ENCODE measurements at regions not wholly inside any gene's neighbourhood (a gene's known extent, or its start where the extent isn't known, plus 50 kb on each side); places are given as distances from the start of the nearest gene placed in this dataset.
A peak's percentile ranks its signal among the peaks of the same experiment; 100 is the strongest.

DNA sequence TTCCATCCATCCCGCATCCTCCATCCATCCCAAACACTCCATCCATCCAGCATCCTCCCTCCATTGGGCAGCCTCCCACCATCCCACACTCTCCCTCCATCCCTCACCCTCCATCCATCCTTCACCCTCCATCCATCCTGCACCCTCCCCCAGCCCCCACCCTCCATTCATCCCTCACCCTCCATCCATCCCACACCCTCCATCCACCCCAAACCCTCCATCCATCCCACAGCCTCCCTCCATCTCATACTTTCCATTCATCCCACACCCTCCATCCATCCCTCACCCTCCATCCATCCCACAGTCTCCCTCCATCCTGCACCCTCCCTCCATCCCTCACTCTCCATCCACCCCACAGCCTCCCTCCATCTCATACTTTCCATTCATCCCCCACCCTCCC is 60.4 kb downstream of the FOXI2 start:
- no peak for DNase-seq

DNA sequence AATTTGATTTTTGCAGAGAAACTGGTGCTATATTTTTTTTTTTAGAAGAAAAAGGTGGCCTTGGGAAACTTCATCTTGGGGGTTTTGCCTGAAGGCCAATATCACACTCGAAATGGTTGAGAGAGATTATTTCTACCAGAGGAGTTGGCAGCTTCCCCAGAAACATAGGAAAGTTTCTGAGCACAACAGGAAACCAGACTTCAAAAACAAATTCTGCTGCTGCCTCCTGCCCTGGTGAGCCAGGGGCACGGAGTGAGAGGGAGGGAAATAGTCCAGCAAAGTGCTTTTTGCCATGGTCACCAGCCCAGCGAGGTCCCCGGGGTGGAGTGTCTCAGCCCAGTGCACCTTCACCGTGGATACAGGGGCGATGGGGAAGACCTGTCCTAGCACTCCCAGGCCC is 61.1 kb downstream of the FOXI2 start:
- no peak for DNase-seq

DNA sequence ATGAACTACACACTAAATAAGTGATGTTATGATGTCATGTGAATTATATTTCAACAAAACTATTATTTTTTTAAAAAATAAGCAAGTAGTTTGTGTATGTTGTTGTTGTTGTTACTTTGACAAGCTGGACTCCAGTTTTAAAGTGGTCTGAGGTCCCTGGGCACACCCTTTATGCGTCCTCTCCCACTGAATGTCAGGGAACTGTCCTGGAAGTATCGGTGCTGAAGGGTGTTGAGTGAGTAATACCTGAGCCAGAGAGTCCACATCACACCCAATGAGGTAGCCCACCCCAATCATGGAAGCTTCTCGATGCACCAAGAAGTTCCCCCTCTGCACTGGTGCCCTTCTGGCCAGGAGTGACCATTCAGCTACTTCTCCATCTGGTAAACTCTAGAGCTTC is 64.3 kb downstream of the FOXI2 start:
- no peak for DNase-seq

DNA sequence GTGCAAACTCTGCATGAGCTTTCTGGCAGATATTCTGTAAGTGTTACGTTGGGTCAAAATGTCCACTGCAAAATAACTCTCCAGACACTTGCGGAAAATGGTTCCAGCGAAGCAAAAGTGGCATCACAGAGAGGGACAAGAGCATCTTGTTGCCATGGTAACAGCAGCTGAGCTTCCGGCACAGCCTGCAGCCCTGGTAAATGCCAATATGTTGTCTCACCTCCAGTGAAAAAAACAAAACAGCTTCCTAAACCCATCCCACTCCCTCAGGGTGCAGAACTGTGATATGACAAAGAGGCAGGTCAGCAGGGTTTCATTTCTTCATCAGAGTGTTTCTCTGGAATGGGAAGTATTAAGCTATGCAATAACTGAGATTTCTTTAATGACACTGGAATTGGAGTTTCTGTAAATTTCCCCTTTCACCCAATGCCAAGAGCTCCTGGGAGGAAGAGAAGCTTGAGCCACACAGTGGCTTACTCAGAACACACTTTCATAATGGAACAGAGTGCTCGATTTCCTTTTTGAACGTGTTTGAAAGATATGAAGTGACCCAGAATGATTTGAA is 65.6 kb downstream of the FOXI2 start:
- peak; percentile 53 for DNase-seq

DNA sequence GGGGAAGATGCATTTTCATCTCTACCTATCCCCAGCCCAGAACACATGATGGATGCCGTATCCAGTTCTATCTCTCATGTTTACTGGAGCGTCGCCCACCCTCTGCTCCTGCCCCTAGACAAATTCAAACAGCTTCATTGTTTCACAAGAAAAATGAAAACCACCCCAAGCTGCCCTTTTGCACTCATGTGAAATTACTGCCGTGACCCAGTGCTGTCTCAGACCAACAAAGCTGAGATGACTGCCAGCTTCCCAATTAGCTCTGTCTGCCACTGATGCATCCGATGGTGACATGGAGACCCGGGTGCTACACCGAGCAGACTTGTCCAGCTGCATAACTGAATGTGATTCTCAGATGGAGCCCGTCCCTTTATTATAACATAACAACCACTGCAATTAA is 67.7 kb downstream of the FOXI2 start:
- peak; percentile 57 for DNase-seq

DNA sequence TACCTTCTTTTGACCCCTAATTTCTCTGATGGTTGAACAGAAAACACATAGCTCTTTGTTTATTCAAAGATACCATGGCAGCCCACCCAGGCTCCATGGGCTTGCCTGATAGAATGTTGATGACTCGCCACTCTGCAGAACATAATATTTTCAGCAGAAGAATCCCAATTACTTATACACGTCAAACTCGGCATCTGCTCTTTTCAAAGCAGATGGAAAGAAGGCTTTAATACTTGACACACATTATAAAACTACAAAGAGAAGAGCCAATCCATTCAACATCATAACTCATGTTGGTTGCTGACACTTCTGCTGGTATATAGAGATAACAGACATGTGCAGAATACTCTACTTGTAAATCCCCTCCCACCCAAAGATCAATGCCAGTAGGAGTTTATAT is 69.0 kb downstream of the FOXI2 start:
- no peak for DNase-seq

DNA sequence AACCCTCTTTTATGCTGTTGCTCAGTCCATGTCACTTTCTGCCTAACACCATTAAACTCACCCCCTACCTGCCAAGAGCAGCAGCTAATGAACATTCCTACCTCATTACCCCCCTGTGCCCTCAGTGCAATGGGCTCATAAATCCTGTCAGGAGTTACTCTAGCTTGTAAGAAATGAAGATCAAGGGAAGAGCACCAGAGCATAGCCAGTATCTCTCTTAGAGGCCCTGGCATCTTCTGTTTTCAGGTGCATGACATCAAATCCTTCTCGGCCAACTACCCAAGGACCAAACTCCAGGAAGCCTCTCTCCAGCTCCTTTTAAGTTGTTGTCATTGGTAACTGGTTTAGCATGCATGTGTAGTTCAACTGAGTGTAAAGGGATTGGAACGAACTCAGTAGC is 75.1 kb downstream of the FOXI2 start:
- DNase-seq, result no peak

DNA sequence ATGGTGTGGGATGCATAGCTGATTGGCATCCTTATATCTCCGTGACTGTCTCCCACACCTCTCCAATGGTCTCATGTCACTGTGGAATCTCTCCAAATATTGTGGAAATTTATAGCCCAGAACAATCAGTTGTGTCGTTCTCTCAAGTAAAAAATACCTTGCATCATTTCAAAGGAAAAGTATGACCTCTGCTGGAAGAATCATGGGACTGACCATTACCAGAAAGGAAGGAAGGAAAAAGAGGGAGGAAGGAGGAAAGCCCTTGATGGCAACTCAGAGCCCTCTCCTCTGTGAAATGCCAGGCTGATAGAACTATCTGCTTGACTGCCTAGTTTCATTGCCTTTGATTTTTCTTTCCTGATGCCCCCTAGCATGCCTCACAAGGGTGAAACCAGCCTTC is 76.3 kb downstream of the FOXI2 start:
- no peak for DNase-seq

DNA sequence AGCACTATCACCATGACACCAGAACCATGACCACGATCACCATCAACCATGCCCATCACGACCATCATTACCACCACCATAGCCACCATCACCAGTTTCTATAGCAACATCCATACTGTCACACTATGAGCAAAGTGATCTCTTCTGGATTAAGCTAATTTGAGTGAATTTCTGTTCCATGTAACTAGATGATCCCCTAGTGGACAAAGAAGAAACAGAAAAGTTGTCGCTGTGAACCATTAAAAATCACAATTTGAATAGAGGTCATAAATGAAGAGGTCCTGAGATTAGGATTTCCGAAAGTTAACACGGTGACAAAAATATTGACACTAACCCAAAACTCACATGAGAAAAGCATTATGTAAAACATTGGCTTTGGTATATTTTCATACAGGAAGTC is 77.6 kb downstream of the CLRN3 start:
- no peak for DNase-seq

DNA sequence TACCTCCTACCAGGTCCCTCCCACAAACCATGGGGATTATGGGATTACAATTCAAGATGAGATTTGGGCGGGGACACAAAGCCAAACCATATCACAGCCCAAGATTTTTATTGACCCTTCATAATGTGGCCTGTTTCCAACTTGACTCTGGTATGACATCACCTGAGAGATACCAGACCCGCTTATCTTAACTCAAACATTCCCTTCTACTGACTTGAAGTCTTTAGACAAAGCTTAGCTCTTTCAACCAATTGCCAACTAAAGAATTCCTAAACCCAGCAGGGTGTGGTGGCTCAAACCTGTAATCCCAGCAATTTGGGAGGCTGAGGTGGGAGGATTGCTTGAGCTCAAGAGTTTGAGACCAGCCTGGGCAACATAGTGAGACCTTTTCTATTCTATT is 67.9 kb downstream of the CLRN3 start:
- no peak for DNase-seq

DNA sequence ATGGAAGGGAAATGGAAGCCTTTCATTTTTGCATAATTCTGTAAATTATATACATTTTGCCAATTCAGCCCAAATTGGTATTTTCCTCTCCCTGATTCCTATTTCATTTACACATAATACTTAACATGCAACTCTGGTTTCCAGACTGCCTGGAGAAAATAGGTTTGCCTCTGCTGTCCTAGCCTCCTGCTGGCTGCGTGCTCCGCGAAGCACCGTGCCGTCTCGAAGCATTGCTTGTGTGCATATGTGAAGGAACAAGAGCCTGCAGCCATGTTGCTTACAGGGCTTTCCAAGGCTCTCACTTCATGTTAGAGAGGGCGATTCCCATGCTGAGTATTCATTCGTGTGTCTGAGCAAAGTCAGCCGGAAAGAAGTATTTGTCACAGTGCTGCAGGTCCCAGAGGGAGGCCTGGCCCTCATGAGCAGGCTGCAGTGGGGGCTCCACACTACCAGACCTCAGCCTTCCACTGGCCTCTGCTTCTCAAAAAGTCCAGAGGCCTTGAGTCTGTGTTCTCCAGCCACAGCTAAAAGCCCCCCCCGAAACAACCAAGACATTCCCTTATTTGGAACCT is 66.5 kb downstream of the CLRN3 start:
- peak; percentile 56 for DNase-seq

DNA sequence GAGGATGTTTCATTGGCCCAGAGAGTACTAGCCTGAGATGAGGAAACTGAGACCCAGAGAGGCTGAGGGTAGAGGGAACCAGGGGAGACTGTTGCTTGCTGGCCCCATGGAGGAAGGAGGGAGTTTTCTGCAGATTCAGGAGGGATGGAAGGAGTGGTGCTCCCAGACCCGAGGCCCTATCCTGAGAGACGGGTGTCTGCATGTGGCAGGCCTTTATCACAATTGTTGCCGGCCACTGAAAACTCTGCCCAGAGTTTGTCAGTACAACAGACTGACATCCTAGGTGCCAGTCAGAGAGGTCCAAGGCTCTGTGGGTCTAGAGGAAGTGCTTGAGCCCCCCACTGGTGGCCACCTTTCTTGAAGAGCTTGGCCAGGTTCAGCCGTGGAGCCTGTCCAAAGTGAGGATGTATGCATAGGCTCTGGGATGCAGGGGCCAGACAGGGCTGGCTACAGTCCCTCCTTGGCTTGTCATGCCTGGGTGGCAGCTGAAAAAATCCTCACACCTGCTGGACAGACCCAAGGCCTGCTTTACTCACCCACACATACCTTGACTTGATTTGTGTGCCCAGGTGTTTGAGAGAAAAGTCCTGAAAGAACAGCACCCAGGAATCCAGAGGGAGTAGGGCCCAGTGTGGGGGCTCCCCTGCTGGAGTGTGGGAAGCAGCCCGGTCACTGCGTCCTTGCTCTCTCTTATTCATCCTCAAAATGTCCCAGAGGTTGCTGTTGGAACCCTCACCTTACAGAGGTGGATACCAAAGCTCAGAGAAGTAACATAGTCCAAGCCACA is 65.2 kb downstream of the CLRN3 start:
- no peak for DNase-seq

Data from retina (tissue), 1 donor.